HG03460 (cell line): ENCODE measurements at regions not wholly inside any gene's neighbourhood (a gene's known extent, or its start where the extent isn't known, plus 50 kb on each side); places are given as distances from the start of the nearest gene placed in this dataset.
"Not testable (repeated sequence)": the region's sequence is repeated elsewhere in the genome, so short reads cannot be mapped to it uniquely, and the experiment has no call there.

Experiments
- ATAC-seq: cut with Tn5 transposase; IDR thresholded peaks from one replicate; pipeline ENCODE4 v1.9.1; 2021; ENCODE audit not compliant: unreplicated experiment

GRCh38 chr12:67070307-67070600 is 198.9 kb upstream of the CAND1 start:
- ATAC-seq: no peak

GRCh38 chr12:67070604-67071003 is 198.6 kb upstream of the CAND1 start:
- no peak for ATAC-seq

- ATAC-seq: not testable (repeated sequence)
Measured at GRCh38 chr12:67072281-67072680, 196.9 kb upstream of the CAND1 start.

GRCh38 chr12:67073336-67073735 is 195.8 kb upstream of the CAND1 start:
- no peak for ATAC-seq

GRCh38 chr12:67074072-67074471 is 195.1 kb upstream of the CAND1 start:
- ATAC-seq: no peak

GRCh38 chr12:67077617-67078016 is 191.5 kb upstream of the CAND1 start:
- ATAC-seq: no peak

GRCh38 chr12:67078957-67079356 is 190.2 kb upstream of the CAND1 start:
- ATAC-seq: no peak

- no peak for ATAC-seq
Measured at GRCh38 chr12:67080637-67081036, 188.5 kb upstream of the CAND1 start.

GRCh38 chr12:67082221-67082620 is 186.9 kb upstream of the CAND1 start:
- no peak for ATAC-seq

- no peak for ATAC-seq
Measured at GRCh38 chr12:67085699-67086098, 183.5 kb upstream of the CAND1 start.

GRCh38 chr12:67086116-67086515 is 183.0 kb upstream of the CAND1 start:
- ATAC-seq: no peak

GRCh38 chr12:67088401-67089118 is 180.6 kb upstream of the CAND1 start:
- ATAC-seq: no peak

GRCh38 chr12:67091204-67091603 is 178.0 kb upstream of the CAND1 start:
- no peak for ATAC-seq

- no peak for ATAC-seq
Measured at GRCh38 chr12:67091678-67092077, 177.5 kb upstream of the CAND1 start.

GRCh38 chr12:67092934-67093333 is 176.2 kb upstream of the CAND1 start:
- not testable (repeated sequence) for ATAC-seq

GRCh38 chr12:67096533-67097318 is 172.4 kb upstream of the CAND1 start:
- no peak for ATAC-seq

GRCh38 chr12:67099858-67100257 is 169.3 kb upstream of the CAND1 start:
- no peak for ATAC-seq

GRCh38 chr12:67103521-67103920 is 165.6 kb upstream of the CAND1 start:
- no peak for ATAC-seq

GRCh38 chr12:67107235-67107634 is 161.9 kb upstream of the CAND1 start:
- no peak for ATAC-seq

- no peak for ATAC-seq
Measured at GRCh38 chr12:67107751-67108269, 161.3 kb upstream of the CAND1 start.

GRCh38 chr12:67110345-67110744 is 158.8 kb upstream of the CAND1 start:
- not testable (repeated sequence) for ATAC-seq

- no peak for ATAC-seq
Measured at GRCh38 chr12:67111182-67111581, 158.0 kb upstream of the CAND1 start.
